Kasumi-1 (cell line): ENCODE measurements at regions not wholly inside any gene's neighbourhood (a gene's known extent, or its start where the extent isn't known, plus 50 kb on each side); places are given as distances from the start of the nearest gene placed in this dataset.
"Not testable (repeated sequence)": the region's sequence is repeated elsewhere in the genome, so short reads cannot be mapped to it uniquely, and the experiment has no call there.

Source experiments
- DNase-seq, 2 experiments: peaks; one replicate each; lab custom pipeline; 2025; lab: John Stamatoyannopoulos, UW

- DNase-seq: no peak
These were observed 179.1 kb downstream of the FASLG start for GRCh38 chr1:172837816-172838679.

DNA sequence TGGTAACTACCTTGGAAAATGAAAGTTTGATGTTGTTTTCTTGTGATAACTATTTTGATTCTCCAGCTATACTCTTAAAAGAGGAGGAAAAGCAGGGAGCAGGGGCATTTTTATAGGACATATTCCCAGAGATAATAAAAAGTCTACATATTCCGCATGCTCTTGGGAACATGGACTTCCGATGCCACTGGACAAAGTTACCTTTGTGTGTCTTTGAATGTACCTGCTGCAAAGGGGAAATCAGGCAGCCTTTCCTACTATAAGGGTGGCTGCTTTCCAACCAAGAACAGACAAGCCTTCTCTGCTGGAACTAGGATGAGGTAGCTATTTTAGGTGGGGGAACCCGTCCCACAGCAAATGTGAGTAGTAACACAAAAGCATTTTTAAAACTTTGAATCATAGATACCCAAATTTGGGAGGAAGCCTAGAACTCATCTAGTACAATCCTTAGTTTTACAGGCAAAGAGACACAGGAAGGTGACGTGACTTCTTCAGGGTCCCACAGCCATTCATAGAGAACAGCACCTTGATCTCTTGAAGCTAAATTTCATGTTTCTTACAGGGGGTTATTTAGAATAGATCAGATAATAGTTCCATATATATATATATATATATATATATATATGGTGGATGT, 179.9 kb downstream of the FASLG start:
- no peak for DNase-seq

- DNase-seq: not testable (repeated sequence)
These were observed 180.7 kb downstream of the FASLG start for GRCh38 chr1:172839639-172840038.

GRCh38 chr1:172843444-172843843, 184.5 kb downstream of the FASLG start:
- no peak for DNase-seq

- peak; percentile 20 to 22 for DNase-seq
These were observed 186.5 kb downstream of the FASLG start for GRCh38 chr1:172845371-172845770.

DNA sequence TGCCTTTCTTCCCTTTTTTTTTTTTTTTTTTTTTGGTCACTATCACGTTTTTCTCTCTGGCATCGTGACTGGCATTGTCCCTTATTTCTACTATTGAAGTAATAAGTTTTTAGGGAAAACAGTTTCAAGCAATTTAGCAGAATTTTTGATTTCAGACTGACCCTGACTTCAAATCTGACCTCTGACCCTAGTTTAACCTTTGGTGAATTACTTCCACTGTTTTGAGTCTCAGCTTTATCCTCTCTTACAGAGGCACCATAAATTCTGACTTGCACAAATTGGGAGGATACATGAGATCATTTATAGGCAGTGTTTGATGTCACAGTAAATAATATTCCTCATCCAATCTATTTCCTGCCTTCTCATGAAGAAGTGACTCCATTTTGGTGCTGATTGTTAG, 187.0 kb downstream of the FASLG start:
- DNase-seq: no peak

DNA sequence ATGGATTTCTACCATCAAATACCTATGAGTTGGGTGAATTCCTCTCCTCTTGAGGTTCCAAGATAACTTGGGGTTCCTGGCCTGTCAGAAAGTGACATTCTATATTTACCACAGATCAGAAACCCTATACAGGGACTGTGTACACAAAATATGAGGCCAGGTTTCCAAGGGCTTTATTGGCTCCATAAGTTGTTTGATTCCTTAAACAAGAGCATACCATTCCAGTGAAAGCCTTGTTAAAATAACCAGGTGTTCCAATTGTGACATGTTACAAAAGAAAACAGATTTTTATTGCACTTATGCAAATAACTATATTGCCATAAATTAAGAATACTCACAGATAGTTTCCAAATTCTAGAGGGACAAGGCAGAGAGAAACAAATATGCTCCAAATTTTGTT, 188.9 kb downstream of the FASLG start:
- DNase-seq: not testable (repeated sequence)

DNA sequence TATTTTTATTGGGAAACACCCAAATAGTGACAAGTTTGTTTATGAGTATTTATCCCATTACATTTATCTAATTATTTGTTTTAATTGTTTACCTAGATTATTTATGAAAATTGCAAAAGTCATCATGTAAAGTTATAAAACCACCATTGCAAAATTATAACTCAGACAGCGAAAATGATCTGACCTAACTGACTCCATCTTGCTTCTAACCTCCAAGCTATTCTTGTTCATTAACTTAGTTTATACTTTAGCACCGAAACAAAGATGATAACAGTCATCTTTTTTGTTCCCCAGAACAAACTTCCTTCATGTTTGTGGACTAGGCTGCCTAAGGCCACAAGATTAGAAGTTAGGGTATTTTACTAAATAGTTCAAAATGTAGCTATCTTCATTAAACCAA, 190.8 kb downstream of the FASLG start:
- DNase-seq: no peak

DNA sequence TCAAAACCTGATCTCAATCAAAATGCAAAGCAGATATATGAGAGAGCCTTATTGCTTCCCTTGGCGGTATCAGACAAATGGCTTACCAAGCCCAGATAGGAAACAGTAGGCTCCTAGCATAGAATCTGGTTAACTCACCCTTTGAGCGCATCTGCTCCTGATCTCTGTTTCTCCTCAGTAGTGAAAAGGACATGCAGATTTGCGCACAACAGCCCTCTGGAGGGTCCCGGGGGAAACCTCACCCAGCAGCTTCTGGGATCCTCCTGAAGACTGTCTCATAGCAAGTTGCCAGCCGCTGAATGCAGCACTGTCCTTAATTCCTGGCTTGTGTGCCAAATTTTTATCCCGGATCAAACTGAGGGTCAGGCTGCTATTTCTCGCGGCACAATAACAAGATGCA, 192.2 kb downstream of the FASLG start:
- DNase-seq: no peak

DNA sequence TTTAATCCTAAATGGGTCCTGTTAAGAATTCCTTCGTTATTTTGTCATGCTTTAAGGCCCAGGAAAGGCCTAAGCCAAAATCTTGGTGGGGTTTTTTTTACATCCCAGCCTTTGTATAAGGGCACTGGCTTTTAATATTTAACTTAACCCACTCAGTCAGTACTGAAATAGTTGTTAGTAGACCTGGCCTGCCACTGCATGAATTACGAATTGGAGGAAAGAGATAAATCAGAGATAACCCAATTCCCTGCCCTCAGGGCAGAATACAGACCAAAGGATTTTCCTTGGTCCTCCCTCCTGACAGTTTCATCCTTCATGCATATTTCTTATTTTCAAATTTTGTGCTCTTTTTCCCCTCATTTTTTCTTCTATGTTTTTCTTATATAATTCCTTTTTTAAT, 193.0 kb downstream of the FASLG start:
- DNase-seq: no peak

- DNase-seq: not testable (repeated sequence)
These were observed 194.8 kb downstream of the TNFSF18 start for GRCh38 chr1:172855983-172856382.

GRCh38 chr1:172863031-172863430, 187.7 kb downstream of the TNFSF18 start:
- no peak for DNase-seq

DNA sequence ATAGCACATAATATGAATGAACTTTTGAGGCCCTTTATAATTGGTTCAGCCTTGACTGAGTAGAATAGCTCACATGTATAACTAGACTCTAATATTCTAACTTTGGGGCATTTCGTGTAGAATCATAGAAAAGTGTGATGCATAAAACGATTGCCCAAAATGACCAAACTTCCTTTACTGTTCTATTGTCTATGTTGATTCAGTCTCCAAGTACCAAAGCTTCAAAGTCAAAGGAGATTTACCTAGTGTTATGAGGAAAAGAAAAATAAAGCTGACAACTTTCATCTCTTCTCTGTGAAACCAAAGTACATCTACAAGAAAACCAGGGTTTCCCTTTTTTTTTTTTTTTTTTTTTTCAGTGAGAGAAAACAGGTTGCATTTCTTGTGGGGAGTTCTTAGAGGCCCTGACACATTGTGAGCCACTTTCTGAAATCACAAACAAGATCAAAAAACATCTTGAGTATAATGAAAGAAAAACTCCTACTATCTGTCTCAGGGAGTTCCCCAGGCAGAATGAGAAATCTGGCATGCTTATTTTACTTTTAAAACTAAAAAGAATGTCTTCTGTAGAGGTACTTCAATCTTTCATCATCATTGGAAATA, 183.4 kb downstream of the TNFSF18 start:
- no peak for DNase-seq

GRCh38 chr1:172870901-172871606, 179.7 kb downstream of the TNFSF18 start:
- DNase-seq: no peak

DNA sequence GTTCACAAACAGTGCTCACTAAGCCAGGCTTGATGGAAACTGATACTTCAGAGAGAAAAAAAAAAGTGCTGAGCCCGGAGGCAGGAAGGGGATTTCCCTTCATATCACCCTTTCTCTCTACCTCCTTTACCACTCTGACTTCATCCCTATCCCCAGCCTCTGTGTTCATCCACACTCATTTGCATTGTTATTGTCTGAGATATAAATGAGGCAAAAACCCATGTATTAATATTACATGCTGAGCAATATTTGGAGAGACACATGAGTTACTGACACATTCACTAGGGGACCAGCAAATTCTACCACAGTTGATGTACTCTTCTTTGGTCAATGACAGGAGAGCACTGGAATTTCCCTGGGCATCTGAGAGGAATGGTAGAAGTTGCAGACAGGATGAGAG, 175.8 kb downstream of the TNFSF18 start:
- no peak for DNase-seq

DNA sequence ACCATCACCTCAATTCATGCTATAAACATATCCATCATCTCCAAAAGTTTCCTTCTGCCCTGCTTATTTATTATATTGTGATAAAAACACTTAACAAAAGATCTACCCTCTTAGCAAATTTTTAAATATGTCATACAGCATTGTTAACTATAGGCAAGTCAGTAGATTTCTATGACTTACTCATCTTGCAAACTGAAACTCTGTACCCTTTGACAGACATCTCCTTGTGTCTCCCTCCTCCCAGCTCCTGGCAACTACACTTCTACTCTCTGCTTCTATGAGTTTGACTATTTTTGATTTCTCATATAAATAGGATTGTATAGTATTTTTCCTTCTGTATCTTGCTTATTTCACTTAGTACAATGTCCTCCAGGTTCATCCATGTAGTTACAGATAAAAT, 174.8 kb downstream of the TNFSF18 start:
- DNase-seq: no peak

DNA sequence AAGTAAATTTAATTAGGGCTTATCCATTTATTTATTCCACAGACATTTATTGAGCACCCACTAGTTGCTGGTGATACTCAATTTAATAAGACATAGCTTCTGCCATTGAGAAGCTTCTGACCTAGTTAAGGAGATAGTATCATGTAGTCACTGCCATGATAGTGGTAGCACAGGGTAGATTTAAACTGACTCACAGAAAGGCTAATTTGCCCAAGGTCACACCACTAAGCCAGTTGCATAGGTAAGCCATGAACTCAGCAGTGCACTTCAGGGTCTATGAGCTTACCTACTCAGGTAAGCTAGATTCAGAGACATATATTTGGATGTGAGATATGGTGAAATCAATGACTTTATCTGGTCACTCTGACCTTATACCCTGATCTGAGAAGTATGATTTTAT, 168.4 kb downstream of the TNFSF18 start:
- DNase-seq: no peak

- DNase-seq: no peak
These were observed 167.9 kb downstream of the TNFSF18 start for GRCh38 chr1:172882791-172883386.

DNA sequence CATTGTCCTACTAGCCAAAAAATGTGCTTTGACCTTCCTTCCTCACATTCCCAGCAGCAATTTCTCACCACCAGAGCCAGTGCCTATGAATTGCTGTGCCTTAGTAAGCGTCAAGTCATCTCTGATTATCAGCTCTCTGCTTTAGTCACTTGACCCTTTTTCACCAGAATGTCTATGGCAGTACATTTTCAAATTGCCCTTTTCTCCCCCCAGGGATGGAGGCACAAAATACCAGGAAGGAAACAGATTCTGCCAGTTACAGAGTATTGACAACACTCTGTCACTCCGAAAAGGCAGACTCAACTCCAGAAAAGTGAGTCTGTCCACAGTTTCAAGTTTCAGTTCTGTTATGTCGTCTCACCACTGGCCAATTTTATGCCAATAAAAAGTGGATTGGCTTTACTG, 167.4 kb downstream of the TNFSF18 start:
- no peak for DNase-seq

- no peak for DNase-seq
These were observed 166.9 kb downstream of the TNFSF18 start for GRCh38 chr1:172883844-172884243.

GRCh38 chr1:172885411-172885810, 165.3 kb downstream of the TNFSF18 start:
- no peak for DNase-seq

GRCh38 chr1:172885971-172886370, 164.8 kb downstream of the TNFSF18 start:
- no peak for DNase-seq
